ENCODE measurements at regions not wholly inside any gene's neighbourhood (a gene's known extent, or its start where the extent isn't known, plus 50 kb on each side); places are given as distances from the start of the nearest gene placed in this dataset.

- DNase-seq: no peak
Measured at GRCh38 chr1:55636696-55637095, 421.5 kb upstream of the USP24 start.

GRCh38 chr1:55635856-55636255, 420.7 kb upstream of the USP24 start:
- no peak for DNase-seq

- DNase-seq: peak in 1 of 2 experiments; percentile 18
Measured at GRCh38 chr1:55634516-55634915, 419.4 kb upstream of the USP24 start.

GRCh38 chr1:55632906-55633305, 417.7 kb upstream of the USP24 start:
- DNase-seq: no peak

- no peak for DNase-seq
Measured at GRCh38 chr1:55632058-55632457, 416.9 kb upstream of the USP24 start.

- no peak for DNase-seq
Measured at GRCh38 chr1:55631509-55631908, 416.3 kb upstream of the USP24 start.

GRCh38 chr1:55626326-55626725, 411.2 kb upstream of the USP24 start:
- no peak for DNase-seq

- no peak for DNase-seq
Measured at GRCh38 chr1:55624766-55625165, 409.6 kb upstream of the USP24 start.

GRCh38 chr1:55623311-55623710, 408.1 kb upstream of the USP24 start:
- DNase-seq: no peak

GRCh38 chr1:55622074-55622473, 406.9 kb upstream of the USP24 start:
- no peak for DNase-seq

- no peak for DNase-seq
Measured at GRCh38 chr1:55618199-55618598, 403.0 kb upstream of the USP24 start.

- DNase-seq: no peak
Measured at GRCh38 chr1:55617288-55617982, 402.3 kb upstream of the USP24 start.

GRCh38 chr1:55612988-55613387, 397.8 kb upstream of the USP24 start:
- peak in 1 of 2 experiments; percentile 56 for DNase-seq

GRCh38 chr1:55611123-55611522, 396.0 kb upstream of the USP24 start:
- DNase-seq: no peak

- DNase-seq: no peak
Measured at GRCh38 chr1:55610203-55610602, 395.0 kb upstream of the USP24 start.

GRCh38 chr1:55609630-55610029, 394.5 kb upstream of the USP24 start:
- DNase-seq: no peak

- no peak for DNase-seq
Measured at GRCh38 chr1:55605155-55605554, 390.0 kb upstream of the USP24 start.

GRCh38 chr1:55604749-55605148, 389.6 kb upstream of the USP24 start:
- DNase-seq: no peak

- DNase-seq: no peak
Measured at GRCh38 chr1:55604179-55604578, 389.0 kb upstream of the USP24 start.

- DNase-seq: no peak
Measured at GRCh38 chr1:55600242-55600641, 385.1 kb upstream of the USP24 start.

GRCh38 chr1:55597910-55598309, 382.7 kb upstream of the USP24 start:
- DNase-seq: no peak

- DNase-seq: no peak
Measured at GRCh38 chr1:55594701-55595100, 379.5 kb upstream of the USP24 start.

GRCh38 chr1:55593298-55593697, 378.1 kb upstream of the USP24 start:
- no peak for DNase-seq

GRCh38 chr1:55592122-55592521, 377.0 kb upstream of the USP24 start:
- no peak for DNase-seq

GRCh38 chr1:55589671-55590297, 374.6 kb upstream of the USP24 start:
- DNase-seq: no peak
